HCT116 (cell line): ENCODE measurements at regions not wholly inside any gene's neighbourhood (a gene's known extent, or its start where the extent isn't known, plus 50 kb on each side); places are given as distances from the start of the nearest gene placed in this dataset.

Experiments used
- ATAC-seq: fragments of 200-7000 bp; cut with Tn5 transposase; 2 replicates; pipeline ENCODE4 v1.9.1; 2020; ENCODE audit warnings: mild to moderate bottlenecking, moderate library complexity
- BruUV-seq: library from RNA; stranded (reverse); fragments of 400-500 nt; replicated peaks from 2 replicates; lab custom pipeline; 2021; lab: Mats Ljungman, UMichigan
- CTCF ChIA-PET: fragments of 300-600 bp; sonication (Branson Sonifier 250); formaldehyde crosslinking; loops from one replicate; lab custom pipeline; 2021; ENCODE audit warnings: antibody characterized with exemption; lab: Charles Lee
- POLR2A ChIA-PET: fragments of 300-600, 350-600 bp; sonication (Branson Sonifier 250); formaldehyde crosslinking; loops from one replicate; lab custom pipeline; 2021; ENCODE audit warnings: antibody characterized with exemption; lab: Charles Lee
- RAD21 ChIA-PET, 2 experiments: fragments of 300-600 bp; sonication (Branson Sonifier 250); formaldehyde crosslinking; loops; one replicate each; lab custom pipeline; 2023; ENCODE audit warnings: low total read pairs in 2 of 2; ENCODE audit not compliant: uncharacterized antibody in 2 of 2, unreplicated experiment in 2 of 2, low non-redundant PET in 1 of 2; lab: Charles Lee
- DNase-seq: peaks from one replicate; pipeline ENCODE4 v3.0.0-alpha.2; 2010; ENCODE audit warnings: low read depth, low spot score
- H2AFZ ChIP-seq: fragments of 200-600 bp; shearing (Covaris generic), sonication (generic); 2 replicates; pipeline ENCODE4 v1.6.1; 2017; ENCODE audit warnings: low read depth, mixed run types, mixed read lengths, antibody characterized with exemption, low read length; ENCODE audit not compliant: poor library complexity, severe bottlenecking
- H3K27ac ChIP-seq: 2 replicates; pipeline ENCODE4 v1.5.1; 2012; ENCODE audit warnings: low read depth, low read length
- H3K27me3 ChIP-seq: fragments of 200-600 bp; sonication (generic); 2 replicates; pipeline ENCODE4 v1.6.1; 2016; ENCODE audit warnings: mixed run types, low read length, mixed read lengths; ENCODE audit not compliant: insufficient read depth
- H3K36me3 ChIP-seq, 2 experiments: fragments of 200-500 bp in 1 of 2; fragments of 200-600 bp in 1 of 2; sonication (Bioruptor generic) in 1 of 2; sonication (generic) in 1 of 2; 2 replicates each; pipeline versions ENCODE4 v1.5.1 to v1.6.1; 2014 to 2016; ENCODE audit warnings: low read length in 2 of 2, inconsistent platforms in 1 of 2, mixed read lengths in 1 of 2, mixed run types in 1 of 2; ENCODE audit not compliant: insufficient read depth in 2 of 2, control insufficient read depth in 1 of 2
- H3K4me1 ChIP-seq, 2 experiments: fragments of 200-600 bp in 1 of 2; sonication (generic) in 1 of 2; 2 replicates each; pipeline versions ENCODE4 v1.5.1 to v1.6.1; 2012 to 2017; ENCODE audit warnings: low read length in 2 of 2, inconsistent platforms in 1 of 2, mild to moderate bottlenecking in 1 of 2, mixed read lengths in 1 of 2, mixed run types in 1 of 2, moderate library complexity in 1 of 2; ENCODE audit not compliant: insufficient read depth in 2 of 2, control insufficient read depth in 1 of 2
- H3K4me2 ChIP-seq: fragments of 200-600 bp; sonication (generic); 2 replicates; pipeline ENCODE4 v1.6.1; 2017; ENCODE audit warnings: mixed run types, low read length, mixed read lengths
- H3K4me3 ChIP-seq, 2 experiments: fragments of 200-600 bp in 1 of 2; sonication (generic) in 1 of 2; replicated peaks in 1 of 2; 2 replicates each; pipeline ENCODE4 v1.5.1; 2011 to 2016; ENCODE audit warnings: low read length in 2 of 2, control low read depth in 1 of 2, low read depth in 1 of 2, mild to moderate bottlenecking in 1 of 2, mixed read lengths in 1 of 2, mixed run types in 1 of 2
- H3K79me2 ChIP-seq: fragments of 200-600 bp; sonication (generic); 2 replicates; pipeline ENCODE4 v1.6.1; 2017; ENCODE audit warnings: mild to moderate bottlenecking, mixed run types, low read length, moderate library complexity, mixed read lengths; ENCODE audit not compliant: insufficient read depth
- H3K9ac ChIP-seq: fragments of 200-600 bp; sonication (generic); 2 replicates; pipeline ENCODE4 v1.6.1; 2016; ENCODE audit warnings: low read length, mixed read lengths
- H3K9me2 ChIP-seq: fragments of 200-600 bp; sonication (generic), shearing (Covaris generic); 2 replicates; pipeline ENCODE4 v1.6.1; 2017; ENCODE audit warnings: mixed run types, mild to moderate bottlenecking, moderate library complexity; ENCODE audit not compliant: insufficient read depth
- H3K9me3 ChIP-seq, 2 experiments: fragments of 200-500 bp in 1 of 2; fragments of 200-600 bp in 1 of 2; sonication (Bioruptor generic) in 1 of 2; sonication (generic) in 1 of 2; 2 replicates each; pipeline ENCODE4 v1.6.1; 2014 to 2017; ENCODE audit warnings: low read length in 2 of 2, mixed read lengths in 2 of 2, inconsistent platforms in 1 of 2, low read depth in 1 of 2, mild to moderate bottlenecking in 1 of 2, mixed run types in 1 of 2, moderate library complexity in 1 of 2; ENCODE audit not compliant: control insufficient read depth in 1 of 2, insufficient read depth in 1 of 2
- H4K20me1 ChIP-seq: fragments of 200-600 bp; sonication (generic), shearing (Covaris generic); 2 replicates; pipeline ENCODE4 v1.6.1; 2017; ENCODE audit warnings: mixed run types, mild to moderate bottlenecking, moderate library complexity; ENCODE audit not compliant: insufficient read depth
- CEBPB ChIP-seq: IDR thresholded peaks from 2 replicates; pipeline ENCODE4 v1.6.1; 2012; ENCODE audit warnings: low read depth
- CTCF ChIP-seq, 3 experiments: fragments of 200-600 bp in 1 of 3; sonication (generic) in 1 of 3; IDR thresholded peaks in 2 of 3; conservative IDR thresholded peaks in 1 of 3; 2 replicates each; pipeline ENCODE4 v1.5.1; 2012 to 2017; ENCODE audit warnings: low read depth in 2 of 3, low read length in 2 of 3, antibody characterized with exemption in 1 of 3, borderline replicate concordance in 1 of 3, control low read depth in 1 of 3, mild to moderate bottlenecking in 1 of 3, mixed read lengths in 1 of 3, mixed run types in 1 of 3, moderate library complexity in 1 of 3; ENCODE audit not compliant: insufficient read depth in 1 of 3
- EGR1 ChIP-seq: IDR thresholded peaks from 2 replicates; pipeline ENCODE4 v1.6.1; 2012; ENCODE audit warnings: low read depth
- ELF1 ChIP-seq: IDR thresholded peaks from 2 replicates; pipeline ENCODE4 v1.6.1; 2012; ENCODE audit warnings: low read depth, borderline replicate concordance
- FOSL1 ChIP-seq: IDR thresholded peaks from 2 replicates; pipeline ENCODE4 v1.6.1; 2012; ENCODE audit warnings: low read depth
- JUND ChIP-seq: IDR thresholded peaks from 2 replicates; pipeline ENCODE4 v1.6.1; 2012
- SP1 ChIP-seq: IDR thresholded peaks from 2 replicates; pipeline ENCODE4 v1.6.1; 2012; ENCODE audit warnings: low read depth
- intact Hi-C: fragments of 100-400 bp; cut with micrococcal nuclease; formaldehyde crosslinking; loops from 2 replicates; pipeline ENCODE4 v1.10.0; 2022
- TF ChIP-seq, protein P1 (sequence below): IDR thresholded peaks from 2 replicates; pipeline ENCODE4 v1.6.1; 2012

- ATAC-seq (peak; percentile 70), DNase-seq (no peak)
- Histone ChIP-seq H3K27ac (no peak overlapping the region), H3K9me2 (no peaks in the 10 kb centered on the region), H3K4me1 (peaks cover 0 to 20% of the 10 kb centered on the region in 2 experiments; a peak in 2 of 4 replicates), H3K79me2 (no peaks in the 10 kb centered on the region), H3K4me2 (peak overlapping the region; percentile 67), H2AFZ (no peak overlapping the region), H4K20me1 (no peaks in the 10 kb centered on the region)
- BruUV-seq: no TSS peak
- TF ChIP-seq ELF1: no peak
- peak; percentile 61 for TF ChIP-seq FOSL1
- TF ChIP-seq JUND: peak; percentile 48
- TF ChIP-seq EGR1: peak; percentile 66
- 0 out of 2 replicates have a peak, but pooled peaks have one; percentile 34 for TF ChIP-seq SP1
- TF ChIP-seq CEBPB: peak; percentile 83
- TF ChIP-seq, protein P1, sequence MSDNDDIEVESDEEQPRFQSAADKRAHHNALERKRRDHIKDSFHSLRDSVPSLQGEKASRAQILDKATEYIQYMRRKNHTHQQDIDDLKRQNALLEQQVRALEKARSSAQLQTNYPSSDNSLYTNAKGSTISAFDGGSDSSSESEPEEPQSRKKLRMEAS: no peak
- TF ChIP-seq, all 23 proteins: peak for 5
- H3K9me3 ChIP-seq: peaks cover 0 to 8% of the 10 kb centered on the region in 2 experiments; a peak in 1 of 4 replicates
- ChIA-PET POLR2A (no interaction called here), CTCF (interaction anchor here (1.6 kb wide), 1 partner anchor 425 kb away, joined by 11 read pairs; no protein-coding TSS in a partner anchor), RAD21 (no interaction called here)
- H3K27me3 ChIP-seq: no peaks in the 10 kb centered on the region
- no peaks in the 10 kb centered on the region for H3K36me3 ChIP-seq
- H3K4me3 ChIP-seq: peak overlapping the region in 1 of 2 experiments; percentile 30; a peak in 2 of 4 replicates
- no peak overlapping the region for H3K9ac ChIP-seq
- intact Hi-C loops: no loop called here
Observed at GRCh38 chr2:118430510-118431164, 342.4 kb downstream of the INSIG2 start.

DNA sequence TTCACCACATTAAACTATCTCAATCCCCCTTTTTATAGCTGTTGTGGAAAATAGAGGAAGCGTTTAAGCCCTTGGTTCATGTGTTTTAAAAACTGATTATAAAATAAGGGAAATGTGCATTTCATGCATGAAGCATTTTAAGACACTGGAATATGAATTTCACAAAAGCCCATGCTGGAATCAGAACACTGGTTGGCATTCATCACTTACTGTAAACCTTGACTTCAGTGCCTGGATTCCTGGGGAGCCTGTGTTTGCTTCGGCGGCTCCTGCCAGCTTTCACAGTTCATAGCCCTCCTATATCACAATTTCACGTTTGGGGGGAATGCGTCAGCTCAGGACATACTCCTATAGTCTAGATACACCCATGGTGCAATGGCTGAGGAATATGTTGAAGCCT is 336.9 kb downstream of the INSIG2 start:
- no peak overlapping the region for H3K9ac ChIP-seq
- H2AFZ ChIP-seq: no peak overlapping the region
- RAD21 ChIA-PET: no interaction called here
- peaks cover 0 to 5% of the 10 kb centered on the region in 2 experiments; a peak in 2 of 4 replicates for H3K4me1 ChIP-seq
- DNase-seq (no peak), ATAC-seq (no peak)
- no peaks in the 10 kb centered on the region for H3K79me2 ChIP-seq
- H3K27me3 ChIP-seq: no peaks in the 10 kb centered on the region
- H3K9me2 ChIP-seq: no peaks in the 10 kb centered on the region
- H3K9me3 ChIP-seq: peaks cover 0 to 8% of the 10 kb centered on the region in 2 experiments; a peak in 1 of 4 replicates
- BruUV-seq: no TSS peak
- no peak overlapping the region for H3K4me3 ChIP-seq
- POLR2A ChIA-PET: no interaction called here
- no peaks in the 10 kb centered on the region for H3K36me3 ChIP-seq
- TF ChIP-seq, protein P1: no peak
- no peak for TF ChIP-seq CEBPB
- no peak for TF ChIP-seq CTCF (IDR thresholded peaks at IDR 0.05 in 2 of 3, conservative IDR thresholded peaks at IDR 0.05 in 1 of 3; ENCODE audit: borderline replicate concordance in 1 of 3, insufficient read depth in 1 of 3, low read depth in 2 of 3, low read length in 2 of 3)
- no peak for TF ChIP-seq FOSL1
- no peak overlapping the region for H3K27ac ChIP-seq
- CTCF ChIA-PET: no interaction called here
- no peaks in the 10 kb centered on the region for H4K20me1 ChIP-seq
- no peak overlapping the region for H3K4me2 ChIP-seq
- intact Hi-C loops: no loop called here
